MV-4-11 (cell line): ENCODE measurements at regions not wholly inside any gene's neighbourhood (a gene's known extent, or its start where the extent isn't known, plus 50 kb on each side); places are given as distances from the start of the nearest gene placed in this dataset.

Source experiments
- DNase-seq: peaks from one replicate; lab custom pipeline; 2025; lab: John Stamatoyannopoulos, UW

DNA sequence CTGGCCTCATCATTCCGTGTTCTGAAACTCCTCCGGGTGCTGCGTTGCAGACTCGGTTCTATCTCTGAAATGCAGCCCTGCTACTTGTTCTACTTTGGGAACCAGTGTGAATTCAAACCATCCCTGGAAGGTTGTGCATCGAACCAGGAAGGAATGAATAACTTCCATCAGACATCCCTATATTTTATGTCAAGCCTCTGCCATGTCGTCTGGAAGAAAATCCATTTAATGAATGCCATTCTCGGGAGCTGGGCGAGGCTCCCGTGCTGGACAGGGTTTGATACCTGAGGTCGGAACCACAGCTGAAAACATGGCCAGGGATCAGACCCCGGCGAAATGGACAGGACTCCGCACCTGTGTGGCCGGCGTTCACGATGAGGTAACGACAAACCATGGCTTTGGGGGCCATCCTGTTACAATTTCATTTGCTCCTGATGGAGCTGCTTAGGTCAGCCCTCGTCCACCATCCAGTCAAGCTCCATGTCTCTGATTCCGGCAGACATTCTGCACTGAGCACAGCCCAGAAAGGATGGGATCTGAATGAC is 821.6 kb downstream of the GALR1 start:
- no peak for DNase-seq

- no peak for DNase-seq
Measured at GRCh38 chr18:78071776-78072175, 822.1 kb downstream of the GALR1 start.

DNA sequence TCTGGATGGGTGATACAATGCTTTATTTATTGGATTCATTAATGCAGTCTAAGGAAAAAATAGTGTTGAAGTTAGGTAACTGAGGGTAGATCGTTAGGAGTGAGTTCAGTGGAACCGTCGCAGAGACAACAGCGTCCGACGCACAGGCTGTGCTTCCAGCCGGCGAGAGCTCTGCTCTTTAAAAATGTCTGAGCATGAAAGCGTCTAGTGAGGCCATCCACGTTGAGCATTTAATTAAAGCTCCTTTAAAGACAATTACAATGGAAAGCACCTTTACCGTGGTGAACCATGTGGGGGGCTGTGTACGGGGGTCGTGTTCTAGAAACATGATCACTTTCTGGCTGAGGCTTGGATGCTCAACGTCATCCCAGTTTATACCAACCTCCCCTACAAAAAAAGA is 822.7 kb downstream of the GALR1 start:
- no peak for DNase-seq

DNA sequence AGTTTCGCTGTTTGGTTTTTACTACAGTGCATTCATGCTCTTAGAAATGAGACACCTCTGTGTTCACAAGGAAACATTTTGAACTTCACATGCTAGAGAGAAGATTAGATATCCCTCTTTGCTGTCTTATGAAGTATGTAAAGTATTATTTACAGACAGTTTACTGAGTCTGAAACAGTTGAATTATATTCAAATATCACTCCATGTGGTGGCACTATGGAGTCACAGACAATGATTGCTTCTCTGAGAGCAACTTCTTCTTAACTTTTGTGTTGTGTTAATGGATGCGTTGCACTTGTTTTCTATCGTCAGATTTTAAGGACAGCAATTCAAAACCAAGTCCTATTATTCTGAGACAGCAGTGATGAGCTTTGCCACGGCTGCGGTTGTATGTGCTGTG is 823.6 kb downstream of the GALR1 start:
- DNase-seq, result no peak

GRCh38 chr18:78074400-78075020 is 824.9 kb downstream of the GALR1 start:
- no peak for DNase-seq

- no peak for DNase-seq
Measured at GRCh38 chr18:78080081-78080480, 830.4 kb downstream of the GALR1 start.

- DNase-seq, result no peak
Measured at GRCh38 chr18:78080761-78081160, 831.1 kb downstream of the GALR1 start.

GRCh38 chr18:78082816-78083215 is 833.2 kb downstream of the GALR1 start:
- no peak for DNase-seq

- DNase-seq, result no peak
Measured at GRCh38 chr18:78085241-78086185, 835.9 kb downstream of the GALR1 start.

DNA sequence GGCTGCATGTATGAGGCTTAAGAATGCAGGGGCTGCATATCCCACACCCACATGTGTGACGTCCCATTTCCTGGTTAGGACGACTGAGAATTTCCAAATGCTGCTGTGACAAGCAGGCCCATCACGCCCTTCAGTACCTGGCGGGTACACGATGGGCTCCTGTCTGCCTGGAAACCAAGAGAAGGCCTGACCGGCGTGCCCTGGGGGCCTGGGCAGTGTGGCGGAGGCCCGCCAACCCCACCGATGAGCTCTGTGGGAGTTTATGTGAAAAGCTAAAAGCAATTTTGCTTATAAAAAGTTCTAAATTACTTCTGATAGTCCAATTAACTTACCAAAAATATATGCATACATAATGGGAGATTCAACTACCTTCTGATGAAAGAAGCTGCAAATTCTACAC is 837.3 kb downstream of the GALR1 start:
- no peak for DNase-seq

GRCh38 chr18:78087338-78087737 is 837.7 kb downstream of the GALR1 start:
- no peak for DNase-seq

DNA sequence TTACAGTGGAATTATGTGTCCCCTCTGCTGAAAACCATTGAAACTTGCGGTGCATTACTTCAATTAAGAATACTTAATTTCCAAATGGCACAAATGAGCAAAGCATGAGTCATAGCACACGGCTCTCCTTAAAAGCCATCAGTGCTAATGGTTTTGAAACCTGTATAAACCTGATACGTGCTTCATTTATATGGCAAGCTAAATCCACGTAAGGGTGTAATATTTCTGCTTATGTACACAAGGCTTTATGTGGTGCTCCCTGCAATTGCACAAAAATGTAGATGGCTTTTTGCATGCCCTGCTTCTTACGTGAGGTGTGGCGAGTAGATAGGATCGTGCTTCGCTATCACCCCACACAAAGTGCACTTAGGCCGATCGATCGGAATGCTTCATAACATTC is 840.9 kb downstream of the GALR1 start:
- DNase-seq, result no peak

- DNase-seq, result no peak
Measured at GRCh38 chr18:78092901-78093300, 843.3 kb downstream of the GALR1 start.

DNA sequence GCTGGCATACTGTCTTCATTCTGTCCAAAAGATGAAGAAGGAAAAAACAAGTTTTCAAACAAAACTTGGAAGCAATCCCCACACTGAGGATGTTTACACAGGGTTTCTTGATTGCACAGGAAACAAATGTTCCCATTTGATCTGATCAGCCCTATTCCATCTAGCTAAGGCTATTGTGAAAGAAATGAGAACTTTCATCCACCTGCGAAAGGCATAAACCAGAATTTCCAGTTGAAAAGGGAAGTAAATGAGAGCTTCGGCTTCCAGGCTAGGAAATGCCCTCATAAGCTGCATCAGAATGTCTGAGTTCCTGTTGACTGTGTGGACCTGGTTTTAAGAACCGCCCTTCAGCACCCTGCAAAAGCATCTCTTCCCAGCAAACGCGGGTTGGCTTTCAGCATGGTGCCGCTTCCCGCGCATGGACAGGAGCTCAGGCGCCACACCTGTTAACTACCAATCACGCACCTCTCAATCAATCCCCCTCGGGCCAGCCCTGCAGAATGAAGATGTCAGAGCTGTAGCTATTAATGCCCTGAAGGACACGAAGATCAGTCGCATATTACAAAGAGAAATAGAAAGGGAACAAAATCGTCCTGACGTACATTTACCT is 850.4 kb downstream of the GALR1 start:
- DNase-seq, result no peak

DNA sequence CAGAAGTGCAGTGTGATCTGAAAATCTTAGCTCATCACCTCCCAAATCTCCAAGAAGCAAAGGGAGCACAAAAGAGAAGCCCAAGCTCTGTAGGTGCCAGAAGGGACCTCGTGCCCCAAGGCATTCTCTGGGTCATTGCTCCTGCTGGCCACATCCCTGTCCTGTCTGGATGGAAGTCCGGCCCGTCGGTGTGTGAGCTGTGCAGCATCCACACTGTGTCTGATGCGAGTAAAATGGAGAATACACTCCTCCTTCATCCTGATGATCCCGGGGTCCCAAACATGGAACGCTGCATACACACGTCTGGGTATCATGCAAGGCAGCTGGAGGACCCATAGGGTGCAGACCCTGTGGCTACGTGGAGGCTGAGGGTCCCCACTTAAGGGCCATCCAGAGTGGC is 851.4 kb downstream of the GALR1 start:
- no peak for DNase-seq

- DNase-seq, result no peak
Measured at GRCh38 chr18:78102135-78102534, 852.5 kb downstream of the GALR1 start.

- DNase-seq, result no peak
Measured at GRCh38 chr18:78105611-78106010, 856.0 kb downstream of the GALR1 start.

GRCh38 chr18:78106946-78107345 is 857.3 kb downstream of the GALR1 start:
- DNase-seq, result no peak

- DNase-seq, result no peak
Measured at GRCh38 chr18:78107363-78107762, 857.7 kb downstream of the GALR1 start.

GRCh38 chr18:78108554-78108953 is 858.9 kb downstream of the GALR1 start:
- DNase-seq, result no peak

- DNase-seq, result no peak
Measured at GRCh38 chr18:78113136-78113939, 863.7 kb downstream of the GALR1 start.

DNA sequence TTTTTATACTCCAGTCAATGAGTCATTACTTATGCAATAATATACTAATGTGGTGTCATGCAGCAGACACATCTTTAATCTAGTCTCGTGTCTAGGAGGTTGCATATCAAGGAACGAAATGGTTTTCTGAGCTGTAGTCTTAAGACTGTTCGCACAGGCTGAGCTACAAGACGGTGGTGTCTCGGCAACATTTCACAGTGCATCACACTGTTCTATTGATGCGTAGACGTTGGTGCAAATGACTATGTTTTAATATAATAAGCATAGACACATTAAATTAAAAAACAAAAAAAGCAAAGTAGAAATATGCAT is 864.2 kb downstream of the GALR1 start:
- DNase-seq, result no peak
